NT2/D1 (cell line): ENCODE measurements at regions not wholly inside any gene's neighbourhood (a gene's known extent, or its start where the extent isn't known, plus 50 kb on each side); places are given as distances from the start of the nearest gene placed in this dataset.

Experiments
- SUZ12 ChIP-seq: IDR thresholded peaks from 2 replicates; pipeline ENCODE4 v1.6.1; 2011; ENCODE audit not compliant: insufficient read length, insufficient read depth; ENCODE audit errors: extremely low read depth
- YY1 ChIP-seq: IDR thresholded peaks from 2 replicates; pipeline ENCODE4 v1.6.1; 2011; ENCODE audit not compliant: insufficient read length, insufficient read depth
- ZNF274 ChIP-seq: IDR thresholded peaks from 2 replicates; pipeline ENCODE4 v1.6.1; 2011; ENCODE audit warnings: mild to moderate bottlenecking, low read depth, low read length

- TF ChIP-seq YY1 = no peak
- no peak for TF ChIP-seq SUZ12
- no peak for TF ChIP-seq ZNF274
Observed at GRCh38 chr2:147789287-147789686, 55.5 kb upstream of the ACVR2A start.
